Naive thymus-derived CD8-positive, alpha-beta T cell (primary cell): ENCODE measurements at regions not wholly inside any gene's neighbourhood (a gene's known extent, or its start where the extent isn't known, plus 50 kb on each side); places are given as distances from the start of the nearest gene placed in this dataset.
"Not testable (repeated sequence)": the region's sequence is repeated elsewhere in the genome, so short reads cannot be mapped to it uniquely, and the experiment has no call there.

Source experiments
- ATAC-seq, 2 donors: fragments of 150-1000 bp; cut with Tn5 transposase in 1 of 2; sonication (Bioruptor Pico), chemical (Tn5 transposase) in 1 of 2; 1 replicate in 1 of 2; 2 replicates in 1 of 2; pipeline ENCODE4 v1.10.0; 2021; ENCODE audit warnings: mild to moderate bottlenecking in 2 of 2, moderate library complexity in 2 of 2
- POLR2A ChIA-PET: fragments of 350-600 bp; sonication (Branson Sonifier 250); formaldehyde crosslinking; loops from one replicate; lab custom pipeline; 2021; ENCODE audit warnings: antibody characterized with exemption; lab: Charles Lee
- DNase-seq, 10 donors: peaks; one replicate each; pipeline versions ENCODE4 v3.0.0 to v3.0.0-alpha.2; 2020 to 2022
- H3K27ac Mint-ChIP-seq, 10 donors: one replicate each; pipeline ENCODE4 v1.8.0; 2020 to 2022; ENCODE audit warnings: mild to moderate bottlenecking in 10 of 10, mixed read lengths in 10 of 10, moderate library complexity in 4 of 10, inconsistent platforms in 1 of 10
- H3K27me3 Mint-ChIP-seq, 5 donors: one replicate each; pipeline ENCODE4 v1.8.0; 2021 to 2022; ENCODE audit warnings: mixed read lengths in 5 of 5
- H3K36me3 Mint-ChIP-seq, 3 donors: one replicate each; pipeline ENCODE4 v1.8.0; 2020 to 2022; ENCODE audit warnings: mixed read lengths in 3 of 3, mild to moderate bottlenecking in 2 of 3, inconsistent platforms in 1 of 3
- H3K4me1 Mint-ChIP-seq, 4 donors: one replicate each; pipeline ENCODE4 v1.8.0; 2021 to 2022; ENCODE audit warnings: mixed read lengths in 4 of 4
- H3K4me3 Mint-ChIP-seq, 10 donors: one replicate each; pipeline ENCODE4 v1.8.0; 2020 to 2022; ENCODE audit warnings: mild to moderate bottlenecking in 10 of 10, mixed read lengths in 10 of 10, moderate library complexity in 6 of 10, inconsistent platforms in 1 of 10
- H3K9me3 Mint-ChIP-seq, 9 donors: one replicate each; pipeline ENCODE4 v1.8.0; 2020 to 2022; ENCODE audit warnings: mixed read lengths in 9 of 9, mild to moderate bottlenecking in 3 of 9, inconsistent platforms in 1 of 9, moderate library complexity in 1 of 9

- ATAC-seq, result peak in 1 of 2 donors; percentile 29
- H3K36me3 Mint-ChIP-seq, result no peaks in the 10 kb centered on the region
- DNase-seq, result no peak
- H3K4me1 Mint-ChIP-seq, result no peaks in the 10 kb centered on the region
- no peaks in the 10 kb centered on the region for H3K9me3 Mint-ChIP-seq
- POLR2A ChIA-PET, result no interaction called here
- H3K27ac Mint-ChIP-seq, result no peak overlapping the region
- no peak overlapping the region for H3K4me3 Mint-ChIP-seq
- H3K27me3 Mint-ChIP-seq, result peaks cover 5 to 31% (median 9%) of the 10 kb centered on the region in 5 donors
Observed at GRCh38 chr6:145147981-145148749, 587.2 kb downstream of the EPM2A start.

- ATAC-seq (no peak), DNase-seq (no peak)
- Mint-ChIP-seq H3K27ac (no peak overlapping the region), H3K4me1 (peaks cover 0 to 2% (median 0%) of the 10 kb centered on the region in 4 donors), H3K27me3 (peaks cover 5 to 31% (median 12%) of the 10 kb centered on the region in 5 donors), H3K4me3 (no peak overlapping the region), H3K9me3 (no peaks in the 10 kb centered on the region), H3K36me3 (no peaks in the 10 kb centered on the region)
- POLR2A ChIA-PET, result no interaction called here
Observed at GRCh38 chr6:145148776-145149175, 586.5 kb downstream of the EPM2A start.

GRCh38 chr6:145151624-145152023, 583.7 kb downstream of the EPM2A start:
- Mint-ChIP-seq H3K27ac (no peak overlapping the region), H3K36me3 (no peaks in the 10 kb centered on the region), H3K4me1 (peaks cover 0 to 2% (median 0%) of the 10 kb centered on the region in 4 donors), H3K4me3 (no peak overlapping the region), H3K27me3 (peaks cover 5 to 18% (median 13%) of the 10 kb centered on the region in 5 donors), H3K9me3 (peaks cover 0 to 4% (median 3%) of the 10 kb centered on the region in 9 donors)
- ATAC-seq (no peak), DNase-seq (no peak)
- POLR2A ChIA-PET, result no interaction called here

- peaks cover 0 to 2% (median 0%) of the 10 kb centered on the region in 4 donors for H3K4me1 Mint-ChIP-seq
- peaks cover 3 to 15% (median 9%) of the 10 kb centered on the region in 9 donors for H3K9me3 Mint-ChIP-seq
Observed at GRCh38 chr6:145153495-145153894, 581.8 kb downstream of the EPM2A start.

GRCh38 chr6:145155411-145155810, 579.9 kb downstream of the EPM2A start:
- peaks cover 0 to 8% (median 0%) of the 10 kb centered on the region in 3 donors for H3K36me3 Mint-ChIP-seq
- POLR2A ChIA-PET, result no interaction called here
- DNase-seq, result no peak
- H3K4me1 Mint-ChIP-seq, result peaks cover 0 to 2% (median 0%) of the 10 kb centered on the region in 4 donors
- no peak overlapping the region for H3K27ac Mint-ChIP-seq
- peaks cover 2 to 11% (median 8%) of the 10 kb centered on the region in 5 donors for H3K27me3 Mint-ChIP-seq
- ATAC-seq, result no peak
- H3K4me3 Mint-ChIP-seq, result no peak overlapping the region
- H3K9me3 Mint-ChIP-seq, result peaks cover 7 to 33% (median 18%) of the 10 kb centered on the region in 9 donors

More at GRCh38 chr6:145153495-145153894, 581.8 kb downstream of the EPM2A start:
- Mint-ChIP-seq H3K27ac (no peak overlapping the region), H3K4me3 (no peak overlapping the region), H3K27me3 (peaks cover 5 to 18% (median 11%) of the 10 kb centered on the region in 5 donors), H3K36me3 (peaks cover 0 to 2% (median 0%) of the 10 kb centered on the region in 3 donors)
- DNase-seq (no peak), ATAC-seq (no peak)
- POLR2A ChIA-PET, result no interaction called here

- H3K27me3 Mint-ChIP-seq, result peaks cover 2 to 10% (median 8%) of the 10 kb centered on the region in 5 donors
- ATAC-seq, result no peak
- H3K4me1 Mint-ChIP-seq, result peaks cover 0 to 2% (median 0%) of the 10 kb centered on the region in 4 donors
- no peak for DNase-seq
- peaks cover 7 to 36% (median 18%) of the 10 kb centered on the region in 9 donors for H3K9me3 Mint-ChIP-seq
- POLR2A ChIA-PET, result no interaction called here
- peaks cover 0 to 8% (median 0%) of the 10 kb centered on the region in 3 donors for H3K36me3 Mint-ChIP-seq
- no peak overlapping the region for H3K27ac Mint-ChIP-seq
- H3K4me3 Mint-ChIP-seq, result no peak overlapping the region
Observed at GRCh38 chr6:145155873-145156782, 579.2 kb downstream of the EPM2A start.

- Mint-ChIP-seq H3K9me3 (peaks cover 7 to 36% (median 18%) of the 10 kb centered on the region in 9 donors), H3K27me3 (peaks cover 0 to 10% (median 2%) of the 10 kb centered on the region in 5 donors)
- H3K4me3 Mint-ChIP-seq, H3K27ac Mint-ChIP-seq, POLR2A ChIA-PET, H3K4me1 Mint-ChIP-seq, ATAC-seq, DNase-seq, H3K36me3 Mint-ChIP-seq: not testable (repeated sequence)
Observed at GRCh38 chr6:145158636-145159035, 576.7 kb downstream of the EPM2A start.

- ATAC-seq, result no peak
- POLR2A ChIA-PET, result no interaction called here
- Mint-ChIP-seq H3K36me3 (peaks cover 0 to 8% (median 0%) of the 10 kb centered on the region in 3 donors), H3K27ac (no peak overlapping the region), H3K9me3 (peaks cover 7 to 36% (median 18%) of the 10 kb centered on the region in 9 donors), H3K4me3 (no peak overlapping the region), H3K4me1 (no peaks in the 10 kb centered on the region), H3K27me3 (peaks cover 0 to 10% (median 3%) of the 10 kb centered on the region in 5 donors)
- DNase-seq, result no peak
Observed at GRCh38 chr6:145159921-145160320, 575.4 kb downstream of the EPM2A start.

GRCh38 chr6:145161501-145161900, 573.8 kb downstream of the EPM2A start:
- ATAC-seq (no peak), DNase-seq (no peak)
- POLR2A ChIA-PET, result no interaction called here
- Mint-ChIP-seq H3K27ac (no peak overlapping the region), H3K4me1 (no peaks in the 10 kb centered on the region), H3K9me3 (peaks cover 6 to 34% (median 18%) of the 10 kb centered on the region in 9 donors), H3K4me3 (no peak overlapping the region), H3K27me3 (peaks cover 3 to 10% (median 9%) of the 10 kb centered on the region in 5 donors), H3K36me3 (peaks cover 0 to 8% (median 0%) of the 10 kb centered on the region in 3 donors)

- H3K27ac Mint-ChIP-seq, result no peak overlapping the region
- no peaks in the 10 kb centered on the region for H3K4me1 Mint-ChIP-seq
- H3K9me3 Mint-ChIP-seq, result peaks cover 0 to 2% (median 0%) of the 10 kb centered on the region in 9 donors
- POLR2A ChIA-PET, result no interaction called here
- DNase-seq, result no peak
- H3K27me3 Mint-ChIP-seq, result peaks cover 7 to 45% (median 8%) of the 10 kb centered on the region in 5 donors
- ATAC-seq, result no peak
- no peaks in the 10 kb centered on the region for H3K36me3 Mint-ChIP-seq
- H3K4me3 Mint-ChIP-seq, result no peak overlapping the region
Observed at GRCh38 chr6:145169726-145170224, 565.5 kb downstream of the EPM2A start.

- DNase-seq (no peak), ATAC-seq (no peak)
- POLR2A ChIA-PET, result no interaction called here
- Mint-ChIP-seq H3K36me3 (peaks cover 0 to 13% (median 0%) of the 10 kb centered on the region in 3 donors), H3K9me3 (peaks cover 10 to 39% (median 16%) of the 10 kb centered on the region in 9 donors), H3K4me3 (no peak overlapping the region), H3K4me1 (no peaks in the 10 kb centered on the region), H3K27ac (no peak overlapping the region), H3K27me3 (peaks cover 0 to 35% (median 9%) of the 10 kb centered on the region in 5 donors)
Observed at GRCh38 chr6:145175470-145175869, 559.9 kb downstream of the EPM2A start.

- Mint-ChIP-seq H3K27ac (no peak overlapping the region), H3K4me3 (no peak overlapping the region), H3K27me3 (peaks cover 0 to 15% (median 7%) of the 10 kb centered on the region in 5 donors), H3K9me3 (peaks cover 10 to 39% (median 16%) of the 10 kb centered on the region in 9 donors), H3K4me1 (no peaks in the 10 kb centered on the region), H3K36me3 (peaks cover 0 to 13% (median 0%) of the 10 kb centered on the region in 3 donors)
- POLR2A ChIA-PET, result no interaction called here
- no peak for ATAC-seq
- no peak for DNase-seq
Observed at GRCh38 chr6:145178391-145178790, 556.9 kb downstream of the EPM2A start.
